ENCODE measurements at regions not wholly inside any gene's neighbourhood (a gene's known extent, or its start where the extent isn't known, plus 50 kb on each side); places are given as distances from the start of the nearest gene placed in this dataset.

- Histone ChIP-seq H3K9ac (ENCODE audit: control insufficient read depth, extremely low read depth, insufficient read depth, low read length) (no peak overlapping the region), H3K27ac (ENCODE audit: control insufficient read depth, insufficient read depth, low read length) (no peak overlapping the region), H3K27me3 (ENCODE audit: control insufficient read depth, extremely low read depth, insufficient read depth, low read length) (no peaks in the 10 kb centered on the region), H3K9me3 (ENCODE audit: control insufficient read depth, low read depth, low read length) (no peaks in the 10 kb centered on the region), H3K36me3 (ENCODE audit: control insufficient read depth in 2 of 2, extremely low read depth in 1 of 2, insufficient read depth in 2 of 2, low read length in 2 of 2) (no peaks in the 10 kb centered on the region), H3K4me3 (ENCODE audit: control insufficient read depth in 2 of 3, extremely low read depth in 1 of 3, insufficient read depth in 2 of 3, low read depth in 1 of 3, low read length in 3 of 3) (no peak overlapping the region), H4K20me1 (ENCODE audit: control insufficient read depth, extremely low read depth, insufficient read depth, low read length) (no peaks in the 10 kb centered on the region), H3K9me1 (ENCODE audit: control insufficient read depth, extremely low read depth, insufficient read depth, low read length) (no peaks in the 10 kb centered on the region), H3K79me2 (ENCODE audit: control insufficient read depth, insufficient read depth, low read length) (no peaks in the 10 kb centered on the region), H3K4me1 (ENCODE audit: control insufficient read depth, extremely low read depth, insufficient read depth, low read length) (peaks cover 7% of the 10 kb centered on the region), H2AFZ (ENCODE audit: control insufficient read depth, low read length) (peak overlapping the region; percentile 54), H3K4me2 (ENCODE audit: control insufficient read depth, extremely low read depth, insufficient read depth, low read depth, low read length) (peak overlapping the region; percentile 6)
- dilution Hi-C loops (cut with MboI; ENCODE audit: extremely low pct_ligation_motif_present, low sequenced_read_pairs): no loop called here
- DNase-seq (ENCODE audit: low read depth, low spot score): no peak
- no peak for FAIRE-seq
- no peak for TF ChIP-seq CTCF (optimal IDR thresholded peaks at IDR 0.05 in 1 of 3, IDR thresholded peaks at IDR 0.05 in 1 of 3, conservative IDR thresholded peaks at IDR 0.05 in 1 of 3; ENCODE audit: extremely low read depth in 1 of 3, insufficient read depth in 2 of 3, low read length in 3 of 3)
- no peak for TF ChIP-seq EZH2 (IDR thresholded peaks at IDR 0.05; ENCODE audit: low read length)
Measured at GRCh38 chr10:10821926-10822325, 195.7 kb upstream of the CELF2 start.

- no peak for TF ChIP-seq EZH2 (IDR thresholded peaks at IDR 0.05; ENCODE audit: low read length)
- no peak for TF ChIP-seq CTCF (optimal IDR thresholded peaks at IDR 0.05 in 1 of 3, IDR thresholded peaks at IDR 0.05 in 1 of 3, conservative IDR thresholded peaks at IDR 0.05 in 1 of 3; ENCODE audit: extremely low read depth in 1 of 3, insufficient read depth in 2 of 3, low read length in 3 of 3)
- H3K27ac ChIP-seq (ENCODE audit: control insufficient read depth, insufficient read depth, low read length): no peak overlapping the region
- no peak for FAIRE-seq
- no peak overlapping the region for H2AFZ ChIP-seq (ENCODE audit: control insufficient read depth, low read length)
- no peaks in the 10 kb centered on the region for H3K36me3 ChIP-seq (ENCODE audit: control insufficient read depth in 2 of 2, extremely low read depth in 1 of 2, insufficient read depth in 2 of 2, low read length in 2 of 2)
- H3K9me1 ChIP-seq (ENCODE audit: control insufficient read depth, extremely low read depth, insufficient read depth, low read length): no peaks in the 10 kb centered on the region
- no peaks in the 10 kb centered on the region for H3K27me3 ChIP-seq (ENCODE audit: control insufficient read depth, extremely low read depth, insufficient read depth, low read length)
- peaks cover 7% of the 10 kb centered on the region for H3K4me1 ChIP-seq (ENCODE audit: control insufficient read depth, extremely low read depth, insufficient read depth, low read length)
- no peaks in the 10 kb centered on the region for H4K20me1 ChIP-seq (ENCODE audit: control insufficient read depth, extremely low read depth, insufficient read depth, low read length)
- H3K4me2 ChIP-seq (ENCODE audit: control insufficient read depth, extremely low read depth, insufficient read depth, low read depth, low read length): no peak overlapping the region
- H3K9me3 ChIP-seq (ENCODE audit: control insufficient read depth, low read depth, low read length): no peaks in the 10 kb centered on the region
- no peak overlapping the region for H3K4me3 ChIP-seq (ENCODE audit: control insufficient read depth in 2 of 3, extremely low read depth in 1 of 3, insufficient read depth in 2 of 3, low read depth in 1 of 3, low read length in 3 of 3)
- dilution Hi-C loops (cut with MboI; ENCODE audit: extremely low pct_ligation_motif_present, low sequenced_read_pairs): no loop called here
- DNase-seq (ENCODE audit: low read depth, low spot score): no peak
- no peak overlapping the region for H3K9ac ChIP-seq (ENCODE audit: control insufficient read depth, extremely low read depth, insufficient read depth, low read length)
- H3K79me2 ChIP-seq (ENCODE audit: control insufficient read depth, insufficient read depth, low read length): no peaks in the 10 kb centered on the region
Measured at GRCh38 chr10:10824591-10825148, 193.0 kb upstream of the CELF2 start.
